Suprapubic skin (tissue), 4 donors: ENCODE measurements at regions not wholly inside any gene's neighbourhood (a gene's known extent, or its start where the extent isn't known, plus 50 kb on each side); places are given as distances from the start of the nearest gene placed in this dataset.

Source experiments
- DNase-seq, 2 donors: peaks; one replicate each; pipeline ENCODE4 v3.0.0-alpha.2; 2019; ENCODE audit warnings: low spot score in 2 of 2
- H3K27ac ChIP-seq: fragments of 200-600 bp; sonication (generic); one replicate; pipeline ENCODE4 v1.5.1; 2019
- H3K27me3 ChIP-seq: fragments of 200-600 bp; sonication (generic); one replicate; pipeline ENCODE4 v1.5.1; 2019
- H3K36me3 ChIP-seq: fragments of 200-600 bp; sonication (generic); one replicate; pipeline ENCODE4 v1.5.1; 2019
- H3K4me1 ChIP-seq: fragments of 200-600 bp; sonication (generic); one replicate; pipeline ENCODE4 v1.5.1; 2019
- H3K4me3 ChIP-seq: fragments of 200-600 bp; sonication (generic); one replicate; pipeline ENCODE4 v1.5.1; 2019; ENCODE audit warnings: mild to moderate bottlenecking
- H3K9me3 ChIP-seq: fragments of 200-600 bp; sonication (generic); one replicate; pipeline ENCODE4 v1.5.1; 2019
- CTCF ChIP-seq, 2 donors: fragments of 200-600 bp in 1 of 2; fragments of 450-650 bp in 1 of 2; sonication (generic) in 1 of 2; IDR thresholded peaks; one replicate each; pipeline ENCODE4 v1.5.1; 2016 to 2019; ENCODE audit warnings: antibody characterized with exemption in 2 of 2, mild to moderate bottlenecking in 1 of 2, moderate library complexity in 1 of 2
- EP300 ChIP-seq: sonication (generic); formaldehyde crosslinking; IDR thresholded peaks from one replicate; pipeline ENCODE4 v1.6.1; 2017; ENCODE audit warnings: antibody characterized with exemption
- POLR2A ChIP-seq, 2 donors: fragments of 450-650 bp; IDR thresholded peaks; one replicate each; pipeline ENCODE4 v1.6.1; 2017; ENCODE audit warnings: antibody characterized with exemption in 2 of 2, mild to moderate bottlenecking in 2 of 2, moderate library complexity in 2 of 2
- POLR2AphosphoS5 ChIP-seq, 3 donors: sonication (generic); formaldehyde crosslinking; IDR thresholded peaks; one replicate each; pipeline ENCODE4 v1.6.1; 2017; ENCODE audit warnings: antibody characterized with exemption in 3 of 3
- WGBS: methylation state at CpG from one replicate; pipeline ENCODE4 v1.1.5; 2018; 5-methylcytosine and 5-hydroxymethylcytosine counted together

DNA sequence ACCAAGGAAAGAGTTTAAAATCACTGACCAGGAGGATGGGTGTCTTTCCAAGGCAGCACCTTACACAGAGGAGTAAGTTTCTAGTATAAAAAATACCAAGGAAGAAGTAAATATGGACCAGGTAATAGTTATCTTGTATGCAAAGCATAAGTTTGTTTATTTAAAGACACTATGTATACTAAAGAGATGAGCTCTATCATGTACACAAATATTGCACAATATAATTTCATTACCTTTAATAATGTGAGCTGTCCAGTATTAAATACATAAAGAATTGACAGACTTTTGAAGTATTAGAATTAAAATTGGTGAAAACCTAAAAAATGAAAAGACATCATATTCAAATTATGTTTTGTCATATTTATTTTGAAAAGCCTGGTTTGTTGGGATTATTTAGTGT, 322.0 kb upstream of the MIR17HG start:
- H3K9me3 ChIP-seq = no peaks in the 10 kb centered on the region
- no peak for TF ChIP-seq POLR2A (IDR thresholded peaks at IDR 0.05)
- TF ChIP-seq CTCF (IDR thresholded peaks at IDR 0.05) = no peak
- no peak for TF ChIP-seq EP300
- no peak for TF ChIP-seq POLR2AphosphoS5 (IDR thresholded peaks at IDR 0.05)
- H3K4me3 ChIP-seq = no peak overlapping the region
- H3K4me1 ChIP-seq = no peaks in the 10 kb centered on the region
- no peaks in the 10 kb centered on the region for H3K36me3 ChIP-seq
- no peaks in the 10 kb centered on the region for H3K27me3 ChIP-seq
- H3K27ac ChIP-seq = no peak overlapping the region
- DNase-seq = no peak

- no peaks in the 10 kb centered on the region for H3K27me3 ChIP-seq
- 92% methylated on average over 3 of the region's 3 CpGs for WGBS
These were observed 316.0 kb upstream of the MIR17HG start for GRCh38 chr13:91031508-91031907.

DNA sequence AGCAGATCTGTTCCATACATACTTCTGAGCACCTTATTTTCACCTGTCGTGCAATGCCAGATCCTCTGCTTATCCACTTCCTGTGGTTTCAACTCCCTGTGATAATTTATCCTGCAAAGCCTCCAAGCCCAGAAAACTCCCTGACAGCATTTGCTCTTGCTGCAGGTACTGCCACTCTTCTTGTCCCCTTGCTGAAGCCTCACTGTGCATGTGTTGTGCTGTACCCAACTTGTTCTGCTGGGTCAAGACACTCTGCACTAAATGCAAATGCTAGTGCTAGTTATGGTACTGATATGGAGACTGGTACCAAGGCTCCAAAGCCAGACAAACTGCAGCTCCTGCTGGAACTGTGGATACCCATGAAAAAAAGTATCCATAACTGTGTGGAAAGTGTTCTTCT, 315.4 kb upstream of the MIR17HG start:
- no peaks in the 10 kb centered on the region for H3K36me3 ChIP-seq
- H3K27me3 ChIP-seq = no peaks in the 10 kb centered on the region
- WGBS = 0% methylated on average over 1 of the region's 1 CpG
- H3K4me1 ChIP-seq = no peaks in the 10 kb centered on the region
- TF ChIP-seq EP300 = no peak
- no peak for TF ChIP-seq POLR2AphosphoS5 (IDR thresholded peaks at IDR 0.05)
- TF ChIP-seq CTCF (IDR thresholded peaks at IDR 0.05) = no peak
- no peak for TF ChIP-seq POLR2A (IDR thresholded peaks at IDR 0.05)
- no peaks in the 10 kb centered on the region for H3K9me3 ChIP-seq
- H3K27ac ChIP-seq = no peak overlapping the region
- no peak for DNase-seq
- H3K4me3 ChIP-seq = no peak overlapping the region

More at GRCh38 chr13:91031508-91031907, 316.0 kb upstream of the MIR17HG start:
- no peak for TF ChIP-seq POLR2A (IDR thresholded peaks at IDR 0.05)
- no peak for TF ChIP-seq EP300
- no peak for TF ChIP-seq CTCF (IDR thresholded peaks at IDR 0.05)
- Histone ChIP-seq H3K9me3 (no peaks in the 10 kb centered on the region), H3K36me3 (no peaks in the 10 kb centered on the region), H3K4me3 (no peak overlapping the region), H3K27ac (no peak overlapping the region), H3K4me1 (no peaks in the 10 kb centered on the region)
- no peak for DNase-seq

- no peak overlapping the region for H3K27ac ChIP-seq
- no peaks in the 10 kb centered on the region for H3K4me1 ChIP-seq
- 45% methylated on average over 3 of the region's 3 CpGs for WGBS
- DNase-seq = no peak
- H3K9me3 ChIP-seq = no peaks in the 10 kb centered on the region
- H3K4me3 ChIP-seq = no peak overlapping the region
- H3K36me3 ChIP-seq = no peaks in the 10 kb centered on the region
- no peak for TF ChIP-seq EP300
- TF ChIP-seq POLR2A (IDR thresholded peaks at IDR 0.05) = no peak
- no peak for TF ChIP-seq CTCF (IDR thresholded peaks at IDR 0.05)
- TF ChIP-seq POLR2AphosphoS5 (IDR thresholded peaks at IDR 0.05) = no peak
- no peaks in the 10 kb centered on the region for H3K27me3 ChIP-seq
These were observed 310.6 kb upstream of the MIR17HG start for GRCh38 chr13:91036886-91037285.

GRCh38 chr13:91042870-91043269, 304.6 kb upstream of the MIR17HG start:
- Histone ChIP-seq H3K27me3 (no peaks in the 10 kb centered on the region), H3K9me3 (no peaks in the 10 kb centered on the region), H3K27ac (no peak overlapping the region), H3K4me3 (no peak overlapping the region), H3K4me1 (no peaks in the 10 kb centered on the region), H3K36me3 (no peaks in the 10 kb centered on the region)
- TF ChIP-seq POLR2A (IDR thresholded peaks at IDR 0.05) (no peak), EP300 (no peak), CTCF (IDR thresholded peaks at IDR 0.05) (no peak), POLR2AphosphoS5 (IDR thresholded peaks at IDR 0.05) (no peak)
- no peak for DNase-seq
- WGBS = 65% methylated on average over 1 of the region's 1 CpG
